GM12878 (cell line): ENCODE measurements at regions not wholly inside any gene's neighbourhood (a gene's known extent, or its start where the extent isn't known, plus 50 kb on each side); places are given as distances from the start of the nearest gene placed in this dataset.

Experiments
- ATAC-seq: fragments of 200-7000 bp; cut with Tn5 transposase; 3 replicates; pipeline ENCODE4 v1.9.1; 2020; ENCODE audit warnings: mild to moderate bottlenecking, moderate library complexity
- BruUV-seq: library from RNA; stranded (reverse); fragments of 400-500 nt; replicated peaks from 2 replicates; lab custom pipeline; 2021; lab: Mats Ljungman, UMichigan
- CTCF ChIA-PET: fragments of 300-600 bp; sonication (Branson Sonifier 250); formaldehyde crosslinking; extraction: SDS; loops from one replicate; lab custom pipeline; 2021; ENCODE audit warnings: inconsistent platforms; lab: Yijun Ruan, JAX
- POLR2A ChIA-PET: fragments of 350-600 bp; formaldehyde crosslinking; extraction: SDS; loops from one replicate; lab custom pipeline; 2021; ENCODE audit warnings: inconsistent platforms; lab: Charles Lee
- RAD21 ChIA-PET: fragments of 300-600 bp; sonication (Branson Sonifier 250); formaldehyde crosslinking; loops from one replicate; lab custom pipeline; 2023; ENCODE audit warnings: antibody characterized with exemption; ENCODE audit not compliant: unreplicated experiment; lab: Charles Lee
- SMC1A ChIA-PET: fragments of 300-600 bp; sonication (Branson Sonifier 250); formaldehyde crosslinking; loops from one replicate; lab custom pipeline; 2023; ENCODE audit not compliant: unreplicated experiment, uncharacterized antibody; lab: Charles Lee
- DNase-seq: peaks from one replicate; pipeline ENCODE4 v3.0.0-alpha.2; 2011; ENCODE audit warnings: low read depth, low spot score
- FAIRE-seq: peaks from 3 replicates; lab custom pipeline; 2011; peaks lifted over from hg19 to GRCh38; lab: Jason Lieb, UNC
- H2AFZ ChIP-seq: 2 replicates; pipeline ENCODE4 v1.6.0; 2011; ENCODE audit warnings: low read depth, low read length, control low read depth; ENCODE audit not compliant: control insufficient read depth
- H3K27ac ChIP-seq: 2 replicates; pipeline ENCODE4 v1.5.1; 2011; ENCODE audit warnings: control low read depth; ENCODE audit not compliant: control insufficient read depth, insufficient read depth
- H3K27me3 ChIP-seq, 2 experiments: replicated peaks in 1 of 2; 2 replicates each; pipeline versions ENCODE4 v1.6.0 to v1.6.1; 2011; ENCODE audit warnings: low read length in 1 of 2; ENCODE audit not compliant: control insufficient read depth in 2 of 2, insufficient read depth in 2 of 2
- H3K36me3 ChIP-seq, 2 experiments: 2 replicates each; pipeline ENCODE4 v1.5.1; 2011; ENCODE audit warnings: low read length in 1 of 2; ENCODE audit not compliant: control insufficient read depth in 2 of 2, insufficient read depth in 2 of 2
- H3K4me1 ChIP-seq: 2 replicates; pipeline ENCODE4 v1.6.1; 2011; ENCODE audit warnings: mild to moderate bottlenecking, low read length, moderate library complexity, mixed read lengths; ENCODE audit not compliant: control insufficient read depth, insufficient read depth
- H3K4me2 ChIP-seq: 2 replicates; pipeline ENCODE4 v1.6.0; 2011; ENCODE audit warnings: control low read depth; ENCODE audit not compliant: control insufficient read depth, insufficient read depth
- H3K4me3 ChIP-seq: fragments of 200-600 bp; sonication (generic); 2 replicates; pipeline ENCODE4 v1.5.1; 2016
- H3K79me2 ChIP-seq: 2 replicates; pipeline ENCODE4 v1.6.0; 2011; ENCODE audit warnings: low read length; ENCODE audit not compliant: control insufficient read depth, insufficient read depth
- H3K9ac ChIP-seq: 2 replicates; pipeline ENCODE4 v1.8.0; 2011; ENCODE audit warnings: low read length, control low read depth, mixed read lengths; ENCODE audit not compliant: control insufficient read depth, insufficient read depth
- H3K9me3 ChIP-seq: replicated peaks from 3 replicates; pipeline ENCODE4 v1.5.1; 2011; ENCODE audit warnings: mild to moderate bottlenecking, low read length; ENCODE audit not compliant: control insufficient read depth, insufficient read depth
- H4K20me1 ChIP-seq: 2 replicates; pipeline ENCODE4 v1.6.0; 2011; ENCODE audit not compliant: control insufficient read depth, insufficient read depth
- ATF7 ChIP-seq: fragments of 450-650 bp; IDR thresholded peaks from 2 replicates; pipeline ENCODE4 v1.6.1; 2016; ENCODE audit warnings: low read depth, mild to moderate bottlenecking
- HDAC6 ChIP-seq: fragments of 200-600 bp; sonication (generic); IDR thresholded peaks from one replicate; pipeline ENCODE4 v1.8.0; 2017; ENCODE audit warnings: antibody characterized with exemption; ENCODE audit not compliant: unreplicated experiment
- PAX5 ChIP-seq: IDR thresholded peaks from 2 replicates; pipeline ENCODE4 v1.6.1; 2011; ENCODE audit warnings: low read depth, low read length, borderline replicate concordance
- PAX8 ChIP-seq: fragments of 450-650 bp; IDR thresholded peaks from 2 replicates; pipeline ENCODE4 v1.6.1; 2017; ENCODE audit warnings: mild to moderate bottlenecking, moderate library complexity
- ZNF217 ChIP-seq: fragments of 450-650 bp; IDR thresholded peaks from 2 replicates; pipeline ENCODE4 v1.6.1; 2017; ENCODE audit warnings: antibody characterized with exemption, mild to moderate bottlenecking
- WGBS: methylation state at CpG from one replicate; pipeline ENCODE4 v1.1.6; 2016; ENCODE audit warnings: low lambda C conversion rate; ENCODE audit not compliant: insufficient replicate concordance, insufficient coverage; ENCODE audit errors: missing lambda C conversion rate; 5-methylcytosine and 5-hydroxymethylcytosine counted together
- in situ Hi-C: fragments of 300-500 bp; cut with MboI; formaldehyde crosslinking; loops from 9 replicates; pipeline ENCODE4 v1.14.3; 2018; ENCODE audit warnings: mixed read lengths
- intact Hi-C: fragments of 100-400 bp; cut with micrococcal nuclease; formaldehyde crosslinking; loops from one replicate; pipeline ENCODE4 v1.14.2; 2022; ENCODE audit not compliant: unreplicated experiment
- TF ChIP-seq, protein P1 (sequence below): IDR thresholded peaks from 2 replicates; pipeline ENCODE4 v1.6.1; 2012; ENCODE audit warnings: low read length, inconsistent platforms
- TF ChIP-seq, protein P2 (sequence below): fragments of 450-650 bp; IDR thresholded peaks from 2 replicates; pipeline ENCODE4 v1.6.1; 2018; ENCODE audit warnings: mild to moderate bottlenecking, low read depth, moderate library complexity; ENCODE audit not compliant: partially characterized antibody

DNA sequence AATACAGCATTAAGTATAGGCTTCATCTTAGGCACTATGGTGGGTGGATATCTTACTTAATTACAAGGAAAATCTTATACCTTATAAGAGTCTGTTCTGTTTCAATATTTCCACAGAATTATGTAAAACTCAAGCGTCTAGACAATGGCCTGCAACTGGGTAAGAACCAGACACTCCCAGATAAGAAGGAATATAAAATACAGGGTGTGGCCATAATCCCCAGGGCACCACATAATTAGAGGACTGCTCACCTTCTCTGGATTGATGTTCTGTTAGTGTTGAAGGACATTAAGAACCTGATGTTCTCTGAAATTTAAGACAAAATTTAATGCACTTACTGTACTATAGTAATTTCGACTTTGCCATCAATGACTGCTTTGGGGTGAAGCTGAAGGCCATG is 198.2 kb upstream of the ARSJ start:
- H3K4me2 ChIP-seq, result no peak overlapping the region
- 5% methylated on average over 2 of the region's 2 CpGs for WGBS
- ChIA-PET RAD21 (no interaction called here), SMC1A (interaction anchor here (1.1 kb wide), 1 partner anchor 155 kb away, joined by 4 read pairs; no protein-coding TSS in a partner anchor), POLR2A (no interaction called here)
- in situ Hi-C loops (no loop called here), intact Hi-C loops (no loop called here)
- ATAC-seq (no peak), DNase-seq (no peak), FAIRE-seq (no peak)
- no peak overlapping the region for H3K4me3 ChIP-seq
- no peaks in the 10 kb centered on the region; the same call in 2 of the 3 replicates for H3K9me3 ChIP-seq
- H3K4me1 ChIP-seq, result no peaks in the 10 kb centered on the region
- no peaks in the 10 kb centered on the region for H3K27me3 ChIP-seq
- H2AFZ ChIP-seq, result no peak overlapping the region
- H4K20me1 ChIP-seq, result no peaks in the 10 kb centered on the region
- no peak overlapping the region for H3K9ac ChIP-seq
- BruUV-seq, result no TSS peak
- TF ChIP-seq ZNF217 (no peak), ATF7 (no peak), HDAC6 (no peak), PAX8 (no peak), PAX5 (no peak)
- TF ChIP-seq, protein P1, sequence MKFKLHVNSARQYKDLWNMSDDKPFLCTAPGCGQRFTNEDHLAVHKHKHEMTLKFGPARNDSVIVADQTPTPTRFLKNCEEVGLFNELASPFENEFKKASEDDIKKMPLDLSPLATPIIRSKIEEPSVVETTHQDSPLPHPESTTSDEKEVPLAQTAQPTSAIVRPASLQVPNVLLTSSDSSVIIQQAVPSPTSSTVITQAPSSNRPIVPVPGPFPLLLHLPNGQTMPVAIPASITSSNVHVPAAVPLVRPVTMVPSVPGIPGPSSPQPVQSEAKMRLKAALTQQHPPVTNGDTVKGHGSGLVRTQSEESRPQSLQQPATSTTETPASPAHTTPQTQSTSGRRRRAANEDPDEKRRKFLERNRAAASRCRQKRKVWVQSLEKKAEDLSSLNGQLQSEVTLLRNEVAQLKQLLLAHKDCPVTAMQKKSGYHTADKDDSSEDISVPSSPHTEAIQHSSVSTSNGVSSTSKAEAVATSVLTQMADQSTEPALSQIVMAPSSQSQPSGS, result no peak
- TF ChIP-seq, protein P2, sequence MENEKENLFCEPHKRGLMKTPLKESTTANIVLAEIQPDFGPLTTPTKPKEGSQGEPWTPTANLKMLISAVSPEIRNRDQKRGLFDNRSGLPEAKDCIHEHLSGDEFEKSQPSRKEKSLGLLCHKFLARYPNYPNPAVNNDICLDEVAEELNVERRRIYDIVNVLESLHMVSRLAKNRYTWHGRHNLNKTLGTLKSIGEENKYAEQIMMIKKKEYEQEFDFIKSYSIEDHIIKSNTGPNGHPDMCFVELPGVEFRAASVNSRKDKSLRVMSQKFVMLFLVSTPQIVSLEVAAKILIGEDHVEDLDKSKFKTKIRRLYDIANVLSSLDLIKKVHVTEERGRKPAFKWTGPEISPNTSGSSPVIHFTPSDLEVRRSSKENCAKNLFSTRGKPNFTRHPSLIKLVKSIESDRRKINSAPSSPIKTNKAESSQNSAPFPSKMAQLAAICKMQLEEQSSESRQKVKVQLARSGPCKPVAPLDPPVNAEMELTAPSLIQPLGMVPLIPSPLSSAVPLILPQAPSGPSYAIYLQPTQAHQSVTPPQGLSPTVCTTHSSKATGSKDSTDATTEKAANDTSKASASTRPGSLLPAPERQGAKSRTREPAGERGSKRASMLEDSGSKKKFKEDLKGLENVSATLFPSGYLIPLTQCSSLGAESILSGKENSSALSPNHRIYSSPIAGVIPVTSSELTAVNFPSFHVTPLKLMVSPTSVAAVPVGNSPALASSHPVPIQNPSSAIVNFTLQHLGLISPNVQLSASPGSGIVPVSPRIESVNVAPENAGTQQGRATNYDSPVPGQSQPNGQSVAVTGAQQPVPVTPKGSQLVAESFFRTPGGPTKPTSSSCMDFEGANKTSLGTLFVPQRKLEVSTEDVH, result no peak
- TF ChIP-seq, all 136 proteins: peak for 0
- no peaks in the 10 kb centered on the region for H3K36me3 ChIP-seq
- CTCF ChIA-PET, result interaction anchor here (1.4 to 3.7 kb wide), 2 partner anchors 225 to 783 kb away, joined by 9 to 19 read pairs; no protein-coding TSS in a partner anchor
- no peak overlapping the region for H3K27ac ChIP-seq
- no peaks in the 10 kb centered on the region for H3K79me2 ChIP-seq
